Tongue (tissue), 1 donor: ENCODE measurements at regions not wholly inside any gene's neighbourhood (a gene's known extent, or its start where the extent isn't known, plus 50 kb on each side); places are given as distances from the start of the nearest gene placed in this dataset.
"Not testable (repeated sequence)": the region's sequence is repeated elsewhere in the genome, so short reads cannot be mapped to it uniquely, and the experiment has no call there.

ENCODE experiments used
- DNase-seq: peaks from one replicate; pipeline ENCODE4 v3.0.0-alpha.2; 2015

DNA sequence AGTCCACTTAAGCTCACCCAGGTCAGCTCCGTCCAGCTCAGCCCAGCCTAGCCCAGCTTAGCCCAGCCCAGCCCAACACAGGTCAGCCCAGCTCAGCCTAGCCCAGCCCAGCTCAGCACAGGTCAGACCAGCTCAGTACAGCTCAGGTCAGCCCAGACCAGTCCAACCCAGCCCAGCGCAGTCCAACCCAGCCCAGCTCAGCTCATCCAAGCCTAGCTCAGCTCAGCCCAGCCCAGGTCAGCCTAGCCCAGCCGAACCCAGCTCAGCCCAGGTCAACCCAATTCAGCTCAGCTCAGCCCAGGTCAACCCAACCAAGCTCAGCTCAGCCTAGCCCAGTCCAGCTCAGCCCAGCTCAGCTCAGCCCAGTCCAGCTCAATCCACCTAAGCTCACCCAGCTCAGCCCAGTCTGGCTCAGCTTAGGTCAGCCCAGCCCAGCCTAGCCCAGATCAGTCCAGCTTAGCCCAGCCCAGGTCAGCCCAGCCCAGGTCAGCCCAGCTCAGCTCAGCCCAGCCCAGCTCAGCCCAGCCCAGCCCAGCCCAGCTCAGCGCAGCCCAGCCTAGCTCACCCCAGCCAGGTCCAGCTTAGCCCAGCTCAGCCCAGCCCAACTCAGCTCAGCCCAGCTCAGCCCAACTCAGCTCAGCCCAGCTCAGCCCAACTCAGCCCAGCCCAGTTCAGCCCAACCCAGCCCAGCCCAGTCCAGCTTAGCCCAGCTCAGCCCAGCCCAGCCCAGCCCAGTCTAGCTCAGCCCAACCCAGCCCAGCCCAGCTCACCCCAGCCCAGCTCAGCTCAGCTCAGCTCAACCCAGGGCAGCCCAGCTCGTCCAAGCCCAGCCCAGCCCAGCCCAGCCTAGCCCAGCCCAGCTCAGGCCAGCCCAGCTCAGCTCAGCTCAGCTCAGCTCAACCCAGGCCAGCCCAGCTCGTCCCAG lies 184.0 kb downstream of the TMEM121 start:
- DNase-seq, result no peak

- no peak for DNase-seq
Measured at GRCh38 chr14:105711044-105711620, 184.7 kb downstream of the TMEM121 start.

DNA sequence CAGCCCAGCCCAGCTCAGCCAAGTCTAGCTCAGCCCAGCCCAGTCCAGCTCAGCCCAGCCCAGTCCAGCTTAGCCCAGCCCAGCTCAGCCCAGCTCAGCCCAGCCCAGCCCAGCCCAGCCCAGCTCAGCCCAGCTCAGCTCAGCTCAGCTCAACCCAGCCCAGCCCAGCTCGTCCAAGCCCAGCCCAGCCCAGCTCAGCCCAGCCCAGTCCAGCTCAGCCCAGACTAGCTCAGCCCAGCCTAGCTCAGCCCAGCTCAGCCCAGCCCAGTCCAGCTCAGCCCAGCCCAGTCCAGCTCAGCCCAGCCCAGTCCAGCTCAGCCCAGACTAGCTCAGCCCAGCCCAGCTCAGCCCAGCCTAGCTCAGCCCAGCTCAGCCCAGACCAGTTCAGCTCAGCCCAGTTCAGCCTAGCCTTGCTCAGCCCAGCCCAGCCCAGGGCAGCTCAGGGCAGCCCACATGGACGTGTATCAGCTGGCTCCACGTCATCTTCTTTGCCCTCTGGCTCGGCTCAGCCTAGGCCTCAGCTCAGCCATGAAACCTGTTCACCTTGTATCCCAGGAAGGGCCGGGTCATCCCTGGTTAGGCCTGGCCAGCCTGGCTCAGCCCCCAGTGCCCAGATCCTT lies 185.6 kb downstream of the TMEM121 start:
- DNase-seq, result no peak

GRCh38 chr14:105712670-105713069 lies 186.3 kb downstream of the TMEM121 start:
- DNase-seq, result not testable (repeated sequence)

DNA sequence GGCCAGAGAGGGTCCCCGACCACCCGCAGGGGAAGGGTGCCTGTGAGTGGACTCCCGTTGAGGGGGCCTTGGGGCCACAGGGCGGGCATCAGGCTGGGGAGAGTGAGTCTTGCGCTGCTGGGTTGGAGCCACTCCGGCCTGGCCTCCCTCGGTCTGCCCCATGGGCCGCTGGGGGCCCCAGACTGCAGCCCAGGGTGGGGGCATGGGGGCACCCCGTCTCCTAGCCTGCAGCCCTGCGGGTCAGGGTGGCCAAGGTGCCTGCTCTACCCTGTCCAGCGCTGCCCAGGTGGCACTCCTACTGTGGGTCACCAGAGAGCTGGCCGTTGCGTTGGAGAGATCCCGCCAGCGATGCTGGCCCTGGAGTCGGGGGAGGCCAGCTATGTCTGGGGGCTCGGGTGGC lies 186.8 kb downstream of the TMEM121 start:
- DNase-seq, result not testable (repeated sequence)

DNA sequence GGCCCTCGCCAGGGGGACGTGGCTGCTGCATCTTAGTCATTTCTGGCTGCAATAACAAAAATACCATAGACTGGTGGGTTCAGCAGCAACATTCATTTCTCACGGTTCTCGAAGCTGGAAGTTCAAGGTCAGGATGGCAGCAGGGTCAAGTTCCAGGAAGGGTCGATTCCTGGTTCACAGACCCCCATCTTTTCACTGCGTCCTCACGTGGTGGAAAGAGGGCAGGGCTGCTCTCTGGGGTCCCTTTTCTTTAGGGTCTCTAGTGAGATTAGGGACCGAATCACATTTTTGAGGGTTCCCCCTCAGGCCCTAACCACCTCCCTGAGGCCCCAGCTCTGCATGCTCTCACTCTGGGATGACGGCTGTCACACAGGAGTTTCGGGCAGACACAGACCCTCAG lies 187.5 kb downstream of the TMEM121 start:
- DNase-seq, result not testable (repeated sequence)

- DNase-seq, result not testable (repeated sequence)
Measured at GRCh38 chr14:105718787-105719186, 192.4 kb downstream of the TMEM121 start.

- DNase-seq, result not testable (repeated sequence)
Measured at GRCh38 chr14:105720106-105720505, 193.7 kb downstream of the TMEM121 start.

DNA sequence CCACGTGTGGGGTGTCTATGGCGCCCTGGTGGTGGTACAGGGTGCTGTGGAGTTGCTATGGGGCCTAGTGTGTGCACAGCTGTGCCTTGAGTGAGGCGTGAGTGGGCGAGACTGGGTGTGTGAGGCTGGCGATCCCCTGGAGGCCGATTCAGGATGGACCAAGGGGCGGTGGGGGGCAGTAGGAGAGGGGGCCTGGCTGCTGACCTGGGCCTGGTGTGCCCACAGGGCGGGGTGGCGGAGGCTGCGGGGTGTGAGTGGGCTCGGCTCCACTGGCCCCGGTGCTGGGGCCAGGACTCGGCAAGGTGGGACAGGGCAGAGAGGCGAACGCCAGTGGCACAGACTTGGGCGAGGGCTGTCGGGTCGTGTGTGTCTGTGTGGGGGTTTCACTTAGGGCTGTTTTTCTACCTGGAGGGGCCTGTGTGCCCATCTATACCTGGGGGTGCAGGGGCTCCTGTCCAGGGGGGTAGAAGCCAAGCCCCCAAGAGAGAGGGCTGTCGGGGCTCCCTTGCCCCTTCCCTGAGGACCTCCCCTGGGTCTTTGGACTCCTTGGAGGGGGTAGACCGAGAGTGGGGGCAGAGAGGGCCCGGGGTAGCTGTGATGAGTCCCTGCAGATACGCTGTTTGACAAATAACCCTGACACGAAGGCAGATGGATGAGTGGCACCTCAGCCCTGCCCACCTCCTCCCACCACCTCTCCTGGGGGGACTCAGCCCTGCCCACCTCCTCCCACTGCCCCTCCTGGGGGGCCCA lies 194.6 kb downstream of the TMEM121 start:
- not testable (repeated sequence) for DNase-seq

GRCh38 chr14:105721602-105721970 lies 195.2 kb downstream of the TMEM121 start:
- DNase-seq, result not testable (repeated sequence)

DNA sequence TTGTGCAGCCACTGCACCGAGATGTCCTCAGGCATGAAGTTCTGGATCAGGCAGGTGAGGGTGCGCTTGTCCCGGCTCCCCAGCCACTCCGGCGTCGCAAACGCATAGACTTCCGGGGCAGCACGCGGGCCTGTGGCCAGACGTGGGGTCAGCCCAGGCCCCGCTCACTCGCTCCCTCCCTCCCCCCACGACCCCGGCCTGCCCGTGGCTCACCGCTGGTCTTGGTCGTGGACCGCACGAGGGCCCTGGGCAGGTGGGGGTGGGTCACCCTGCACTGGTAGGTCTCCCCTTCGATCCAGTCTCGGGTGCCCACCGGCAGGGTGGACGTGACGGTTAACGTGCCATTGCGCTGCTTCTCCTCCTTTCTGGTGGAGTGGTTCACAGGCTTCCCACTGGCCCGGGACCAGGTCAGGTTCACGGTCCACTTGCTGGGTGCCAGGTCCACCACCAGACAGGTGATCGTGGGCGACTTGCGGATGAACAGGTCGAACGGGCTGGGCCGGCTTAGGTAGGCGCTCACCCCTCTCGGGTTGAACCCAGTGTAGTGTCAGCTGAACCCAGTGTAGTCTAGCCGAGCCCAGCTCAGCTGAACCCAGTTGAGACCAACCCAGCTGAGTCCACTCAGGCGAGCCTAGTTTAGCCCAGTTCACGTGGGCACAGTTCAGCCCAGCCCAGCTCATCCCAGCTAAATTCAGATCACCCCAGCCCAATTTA lies 195.8 kb downstream of the TMEM121 start:
- DNase-seq, result not testable (repeated sequence)

DNA sequence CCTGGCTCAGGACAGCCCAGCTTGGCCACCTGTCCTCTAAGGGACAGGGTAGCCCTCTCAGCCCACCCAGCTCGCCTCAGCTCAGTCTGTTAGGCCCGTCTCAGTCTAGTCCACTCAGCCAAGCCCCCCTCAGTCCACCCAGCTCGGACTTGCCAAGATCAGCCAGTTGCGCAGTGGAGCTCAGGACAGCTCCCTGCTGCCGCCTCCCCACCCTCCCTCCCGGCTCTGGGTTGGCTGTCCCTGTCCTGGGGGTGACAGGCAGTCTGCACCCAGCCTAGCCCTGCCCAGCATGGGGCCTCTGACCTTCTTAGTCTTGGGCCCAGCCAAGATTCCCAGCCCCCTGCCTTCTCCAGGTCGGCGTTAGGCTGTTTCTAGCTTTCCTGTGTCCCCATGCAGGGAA lies 196.9 kb downstream of the TMEM121 start:
- not testable (repeated sequence) for DNase-seq

GRCh38 chr14:105723776-105724175 lies 197.4 kb downstream of the TMEM121 start:
- not testable (repeated sequence) for DNase-seq

DNA sequence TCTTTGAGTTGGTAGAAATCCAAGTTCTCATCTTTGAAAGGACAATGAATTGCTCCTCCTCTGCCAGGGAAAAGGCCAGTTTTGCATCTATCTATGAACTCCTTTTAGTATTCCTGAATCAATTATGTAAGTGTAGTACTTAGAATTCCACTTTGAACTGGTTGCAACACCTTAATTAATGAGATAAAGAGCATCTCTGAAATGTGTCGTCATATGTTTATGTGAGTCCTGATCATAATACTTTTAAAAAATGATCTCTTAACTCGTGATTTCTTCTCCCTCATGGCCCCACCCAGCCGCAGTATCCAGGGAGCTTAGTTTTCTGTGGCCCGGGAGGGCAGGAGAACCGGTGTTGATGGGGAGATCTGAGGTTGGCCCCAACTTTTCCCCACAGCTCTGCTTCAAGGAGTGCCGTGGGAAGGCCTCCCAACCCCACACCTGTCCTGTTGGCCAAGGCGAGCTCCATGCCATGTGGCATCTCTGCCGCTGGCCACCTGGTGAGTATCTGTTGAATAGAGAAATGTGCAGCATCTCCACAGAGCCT lies 203.5 kb downstream of the TMEM121 start:
- not testable (repeated sequence) for DNase-seq

DNA sequence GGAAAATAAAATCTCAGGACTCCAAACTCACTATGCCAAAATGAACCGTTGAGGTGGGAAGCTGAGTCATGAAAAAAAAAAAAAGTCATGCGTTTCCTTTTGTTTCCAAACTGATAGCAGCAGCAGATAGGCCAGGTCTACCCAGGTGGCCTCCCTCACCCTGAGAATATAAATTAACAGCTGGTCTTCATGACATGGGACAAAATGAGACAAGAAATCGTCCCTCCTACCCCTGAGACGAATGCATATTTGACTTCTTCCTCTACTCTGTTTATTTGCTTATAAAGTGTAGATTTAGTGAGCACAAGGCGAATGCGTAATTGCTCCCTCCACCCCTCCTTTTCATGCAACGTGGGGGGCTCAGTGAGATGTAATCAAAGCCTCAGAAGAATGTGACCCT lies 204.3 kb downstream of the TMEM121 start:
- DNase-seq, result not testable (repeated sequence)

DNA sequence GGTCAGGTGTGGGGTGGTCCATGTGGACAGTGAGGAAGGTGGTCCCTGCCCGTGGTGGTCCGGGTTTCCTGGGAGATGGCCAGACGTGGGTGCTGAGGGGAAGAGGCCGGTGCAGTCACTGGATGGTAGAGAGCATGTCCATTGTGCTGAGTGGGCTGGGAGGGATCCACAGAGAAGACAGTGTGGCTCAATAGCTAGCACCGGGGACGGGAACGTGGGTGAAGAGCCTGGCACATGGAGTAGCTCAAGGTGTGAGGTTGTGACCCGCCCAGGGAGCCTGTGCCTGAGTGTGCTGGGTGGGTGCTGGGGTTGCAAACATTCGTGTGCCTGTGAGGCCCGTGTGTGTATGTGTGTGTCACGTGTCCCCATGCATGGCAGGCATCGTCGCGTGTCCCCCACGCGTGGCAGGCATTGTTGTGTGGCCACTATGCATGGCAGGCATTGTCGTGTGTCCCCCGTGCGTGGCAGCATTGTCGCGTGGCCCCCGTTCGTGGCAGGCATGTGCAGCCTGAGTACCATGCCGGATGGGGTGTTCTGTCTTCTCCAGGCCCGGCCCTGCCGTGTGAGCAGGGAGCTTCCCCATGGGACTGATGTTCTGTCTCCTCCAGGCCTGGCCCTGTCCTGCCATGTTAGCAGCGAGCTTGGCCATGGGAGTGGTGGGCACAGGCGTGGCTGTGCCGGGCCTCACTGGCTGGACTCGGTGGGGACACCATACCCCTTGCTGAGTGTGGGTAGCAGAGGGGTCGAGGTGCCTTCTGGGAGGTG lies 205.0 kb downstream of the TMEM121 start:
- not testable (repeated sequence) for DNase-seq

DNA sequence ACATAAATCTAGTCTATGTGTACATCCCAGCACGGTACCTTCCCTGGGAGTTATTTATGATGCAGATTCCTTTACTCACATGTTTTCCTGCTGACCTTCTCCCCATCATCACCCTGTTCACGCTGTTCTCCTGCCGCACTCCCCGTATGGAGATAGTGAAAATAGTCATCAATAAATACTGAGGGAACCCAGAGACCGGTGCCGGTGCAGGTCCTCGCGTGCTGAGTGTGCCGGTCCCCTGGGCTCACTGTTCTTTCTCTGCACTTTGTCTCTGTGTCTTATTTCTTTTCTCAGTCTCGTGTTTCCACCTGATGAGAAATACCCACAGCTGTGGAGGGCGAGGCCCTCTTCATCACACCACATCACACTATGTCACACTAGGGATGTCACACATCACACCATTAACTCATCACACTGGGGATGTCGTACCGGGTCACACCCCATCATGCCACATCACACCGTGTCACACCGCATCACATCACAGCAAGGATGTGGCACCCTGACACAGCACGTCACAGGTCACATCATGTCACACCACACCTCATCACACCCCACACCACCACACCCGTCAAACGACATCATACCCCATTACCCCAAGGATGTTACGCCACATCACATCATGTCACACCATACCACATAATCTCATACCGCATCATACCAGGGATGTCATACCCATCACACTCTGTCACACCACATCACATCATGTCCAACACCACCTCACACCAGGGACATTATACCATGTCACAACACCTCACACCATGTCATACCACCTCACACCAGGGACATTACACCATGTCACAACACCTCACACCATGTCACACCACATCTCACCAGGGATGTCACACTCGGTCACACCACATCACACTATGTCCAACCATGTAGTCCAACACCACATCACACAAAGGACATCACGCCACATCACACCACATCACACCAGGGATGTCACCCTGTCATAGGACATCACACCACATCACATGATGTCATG lies 207.0 kb downstream of the TMEM121 start:
- DNase-seq, result no peak

- DNase-seq, result not testable (repeated sequence)
Measured at GRCh38 chr14:105734241-105734640, 207.9 kb downstream of the TMEM121 start.

- not testable (repeated sequence) for DNase-seq
Measured at GRCh38 chr14:105736331-105736730, 209.9 kb downstream of the TMEM121 start.
